ENCODE measurements at regions not wholly inside any gene's neighbourhood (a gene's known extent, or its start where the extent isn't known, plus 50 kb on each side); places are given as distances from the start of the nearest gene placed in this dataset.
"Not testable (repeated sequence)": the region's sequence is repeated elsewhere in the genome, so short reads cannot be mapped to it uniquely, and the experiment has no call there.

DNA sequence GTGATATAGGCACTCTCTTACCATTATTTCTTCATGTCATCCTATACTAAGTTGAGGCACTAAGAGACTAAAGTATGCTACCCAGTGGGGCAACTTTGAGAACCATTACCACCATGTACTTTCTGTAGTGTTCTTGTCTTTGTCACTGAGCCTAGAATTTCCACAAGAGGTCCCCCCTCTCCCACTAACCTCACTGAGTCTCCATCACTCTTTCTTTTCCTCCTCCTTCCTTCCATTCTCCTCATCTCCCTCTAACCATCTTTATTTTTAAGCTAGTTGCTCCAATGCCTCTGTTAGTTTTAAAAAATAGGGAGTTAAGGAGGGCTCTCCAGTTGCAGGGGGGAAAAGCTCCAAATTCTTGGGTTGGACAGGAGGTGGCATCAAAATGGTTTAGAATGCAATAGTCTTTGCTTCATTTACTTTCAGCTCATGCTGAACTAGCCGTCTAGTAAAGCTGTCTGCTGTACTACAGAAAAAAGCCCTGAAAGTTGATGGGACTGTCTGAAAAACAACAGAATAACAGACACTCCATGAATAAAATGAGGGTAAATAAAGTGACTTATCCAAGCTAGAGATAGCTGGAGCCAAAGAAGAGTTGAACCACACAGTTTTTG, 85.1 kb upstream of the MYRIP start:
- POLR2A ChIA-PET: no interaction called here
- WGBS (ENCODE audit: missing lambda C conversion rate): 8% methylated on average over 1 of the region's 1 CpG
- peak; percentile 24 to 48; a peak in 2 of 6 replicates for ATAC-seq

DNA sequence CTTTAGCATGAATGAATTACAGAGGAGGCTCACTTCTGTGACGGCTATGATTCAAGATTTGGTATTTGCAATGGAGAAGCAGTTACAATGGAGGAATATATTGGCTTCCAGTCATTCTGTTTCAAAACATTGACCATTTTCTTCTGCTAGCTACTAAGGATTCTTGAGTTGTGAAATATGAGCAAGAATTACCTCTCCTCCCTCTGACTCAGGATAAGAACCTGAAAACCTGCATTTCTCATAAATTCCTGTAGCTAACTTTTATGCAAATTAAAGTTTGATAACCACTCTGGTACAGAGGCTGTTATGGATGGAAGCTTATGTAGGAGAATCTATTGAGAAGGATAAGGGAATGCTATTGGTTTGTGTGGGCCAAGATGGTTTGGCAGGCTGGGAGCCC, 84.1 kb upstream of the MYRIP start:
- Histone ChIP-seq H3K27ac (no peak overlapping the region), H3K9me3 (no peaks in the 10 kb centered on the region), H3K4me3 (no peak overlapping the region), H3K4me2 (no peak overlapping the region), H3K4me1 (no peaks in the 10 kb centered on the region)
- ATAC-seq (no peak), DNase-seq (ENCODE audit: low read depth in 1 of 2, low spot score in 1 of 2) (no peak), FAIRE-seq (no peak)
- WGBS (ENCODE audit: missing lambda C conversion rate): 17% methylated on average over 1 of the region's 1 CpG
- no peak for TF ChIP-seq POLR2AphosphoS2 (conservative IDR thresholded peaks at IDR 0.05; ENCODE audit: low read length)
- TF ChIP-seq HEYL (CRISPR knock-in tag; IDR thresholded peaks at IDR 0.05): no peak
- TF ChIP-seq, protein P1, sequence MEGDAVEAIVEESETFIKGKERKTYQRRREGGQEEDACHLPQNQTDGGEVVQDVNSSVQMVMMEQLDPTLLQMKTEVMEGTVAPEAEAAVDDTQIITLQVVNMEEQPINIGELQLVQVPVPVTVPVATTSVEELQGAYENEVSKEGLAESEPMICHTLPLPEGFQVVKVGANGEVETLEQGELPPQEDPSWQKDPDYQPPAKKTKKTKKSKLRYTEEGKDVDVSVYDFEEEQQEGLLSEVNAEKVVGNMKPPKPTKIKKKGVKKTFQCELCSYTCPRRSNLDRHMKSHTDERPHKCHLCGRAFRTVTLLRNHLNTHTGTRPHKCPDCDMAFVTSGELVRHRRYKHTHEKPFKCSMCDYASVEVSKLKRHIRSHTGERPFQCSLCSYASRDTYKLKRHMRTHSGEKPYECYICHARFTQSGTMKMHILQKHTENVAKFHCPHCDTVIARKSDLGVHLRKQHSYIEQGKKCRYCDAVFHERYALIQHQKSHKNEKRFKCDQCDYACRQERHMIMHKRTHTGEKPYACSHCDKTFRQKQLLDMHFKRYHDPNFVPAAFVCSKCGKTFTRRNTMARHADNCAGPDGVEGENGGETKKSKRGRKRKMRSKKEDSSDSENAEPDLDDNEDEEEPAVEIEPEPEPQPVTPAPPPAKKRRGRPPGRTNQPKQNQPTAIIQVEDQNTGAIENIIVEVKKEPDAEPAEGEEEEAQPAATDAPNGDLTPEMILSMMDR (IDR thresholded peaks at IDR 0.05): no peak
- no peak for TF ChIP-seq EHF (CRISPR knock-in tag; IDR thresholded peaks at IDR 0.05)
- no peak for TF ChIP-seq ZSCAN20 (CRISPR knock-in tag; IDR thresholded peaks at IDR 0.05)
- ChIA-PET POLR2A (no interaction called here), CTCF (interaction anchor here (1.4 to 2.4 kb wide), 3 partner anchors 8 to 454 kb away, joined by 6 read pairs; no protein-coding TSS in a partner anchor)

More for the DNA sequence above, 85.1 kb upstream of the MYRIP start:
- CTCF ChIA-PET: interaction anchor here (1.4 to 2.4 kb wide), 2 partner anchors 9 to 18 kb away, joined by 6 read pairs; no protein-coding TSS in a partner anchor
- no peak overlapping the region for H3K27ac ChIP-seq
- no peak overlapping the region for H3K4me2 ChIP-seq
- TF ChIP-seq, protein P1 (IDR thresholded peaks at IDR 0.05): no peak; the same call in 2 of the 3 replicates
- no peak for TF ChIP-seq NFE2L2 (conservative IDR thresholded peaks at IDR 0.05; ENCODE audit: low read length)
- no peak for TF ChIP-seq SREBF2 (IDR thresholded peaks at IDR 0.05)
- TF ChIP-seq NR3C1 (IDR thresholded peaks at IDR 0.05): no peak
- TF ChIP-seq RAD21 (conservative IDR thresholded peaks at IDR 0.05 in 1 of 2, IDR thresholded peaks at IDR 0.05 in 1 of 2): peak; percentile 32 to 43; a peak in 2 of 5 replicates
- FAIRE-seq: no peak
- no peaks in the 10 kb centered on the region for H3K4me1 ChIP-seq
- DNase-seq (ENCODE audit: low read depth in 1 of 2, low spot score in 1 of 2): no peak
- no peak overlapping the region for H3K4me3 ChIP-seq
- no peaks in the 10 kb centered on the region for H3K9me3 ChIP-seq

DNA sequence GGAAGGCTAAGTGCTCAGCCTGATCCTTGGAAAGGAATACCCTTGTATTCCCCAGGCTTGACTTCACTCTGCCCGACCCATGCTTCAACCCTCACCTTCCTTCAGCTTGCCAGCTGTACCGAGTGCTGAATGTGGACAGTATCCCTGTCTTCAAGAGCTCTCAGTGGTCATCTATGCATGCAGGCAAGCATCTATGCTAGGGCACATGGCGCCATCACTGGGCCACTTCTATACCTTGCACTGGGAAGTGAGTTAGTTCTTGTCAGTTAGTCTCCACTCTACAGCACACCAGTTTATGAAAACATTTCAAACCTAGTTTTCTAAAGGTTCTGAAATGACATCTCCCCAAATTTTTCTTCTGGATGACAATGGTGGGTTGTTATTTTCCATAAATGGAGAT, 82.0 kb upstream of the MYRIP start:
- no peak for TF ChIP-seq TFCP2L1 (CRISPR knock-in tag; IDR thresholded peaks at IDR 0.05)
- WGBS (ENCODE audit: missing lambda C conversion rate): 3% methylated on average over 3 of the region's 3 CpGs
- no peak overlapping the region for H3K4me2 ChIP-seq
- ATAC-seq (peak in 1 of 2 experiments; percentile 30; a peak in 1 of 6 replicates), FAIRE-seq (no peak), DNase-seq (ENCODE audit: low read depth in 1 of 2, low spot score in 1 of 2) (no peak)
- ChIA-PET CTCF (no interaction called here), POLR2A (no interaction called here)
- H3K4me3 ChIP-seq: no peak overlapping the region
- no peaks in the 10 kb centered on the region for H3K9me3 ChIP-seq
- no peak overlapping the region for H3K27ac ChIP-seq
- no peaks in the 10 kb centered on the region for H3K4me1 ChIP-seq

DNA sequence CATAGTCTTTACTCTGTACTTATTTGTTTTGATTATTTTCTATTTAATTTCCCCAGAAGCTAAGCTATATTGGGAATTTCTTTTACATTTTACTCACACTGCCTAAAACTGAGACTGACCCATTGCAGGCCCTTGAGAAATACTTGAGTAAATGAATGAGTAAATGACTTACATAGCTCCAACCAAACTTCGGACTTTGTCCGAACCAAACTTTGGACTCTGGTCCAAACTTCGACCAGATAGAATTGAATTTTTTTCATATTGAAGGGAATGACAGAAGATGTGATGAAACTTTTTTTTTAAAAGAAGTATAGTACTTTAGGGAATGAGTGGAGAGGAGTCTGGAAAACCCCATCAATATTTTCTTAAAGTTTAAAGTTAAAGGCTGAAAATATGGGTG, 75.6 kb upstream of the MYRIP start:
- POLR2A ChIA-PET: no interaction called here
- no peak overlapping the region for H3K27ac ChIP-seq
- DNase-seq (ENCODE audit: low read depth in 1 of 2, low spot score in 1 of 2) (no peak), FAIRE-seq (no peak), ATAC-seq (no peak)
- no peaks in the 10 kb centered on the region for H3K4me1 ChIP-seq
- H3K4me2 ChIP-seq: no peak overlapping the region
- H3K9me3 ChIP-seq: no peaks in the 10 kb centered on the region
- TF ChIP-seq EHMT2 (IDR thresholded peaks at IDR 0.05; ENCODE audit: low read depth): no peak
- TF ChIP-seq BHLHE40 (IDR thresholded peaks at IDR 0.05; ENCODE audit: low read depth, low read length): no peak
- TF ChIP-seq, protein P2, sequence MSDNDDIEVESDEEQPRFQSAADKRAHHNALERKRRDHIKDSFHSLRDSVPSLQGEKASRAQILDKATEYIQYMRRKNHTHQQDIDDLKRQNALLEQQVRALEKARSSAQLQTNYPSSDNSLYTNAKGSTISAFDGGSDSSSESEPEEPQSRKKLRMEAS (IDR thresholded peaks at IDR 0.05): no peak
- TF ChIP-seq NR3C1 (IDR thresholded peaks at IDR 0.05): no peak
- no peak for TF ChIP-seq HOXB13 (CRISPR knock-in tag; IDR thresholded peaks at IDR 0.05; ENCODE audit: low read depth)
- TF ChIP-seq CEBPB (IDR thresholded peaks at IDR 0.05): no peak
- no peak for TF ChIP-seq ZSCAN20 (CRISPR knock-in tag; IDR thresholded peaks at IDR 0.05)
- CTCF ChIA-PET: interaction anchor here (1.2 kb wide), 1 partner anchor 9 kb away, joined by 6 read pairs; no protein-coding TSS in a partner anchor
- no peak overlapping the region for H3K4me3 ChIP-seq
- 29% methylated on average over 3 of the region's 3 CpGs for WGBS (ENCODE audit: missing lambda C conversion rate)

DNA sequence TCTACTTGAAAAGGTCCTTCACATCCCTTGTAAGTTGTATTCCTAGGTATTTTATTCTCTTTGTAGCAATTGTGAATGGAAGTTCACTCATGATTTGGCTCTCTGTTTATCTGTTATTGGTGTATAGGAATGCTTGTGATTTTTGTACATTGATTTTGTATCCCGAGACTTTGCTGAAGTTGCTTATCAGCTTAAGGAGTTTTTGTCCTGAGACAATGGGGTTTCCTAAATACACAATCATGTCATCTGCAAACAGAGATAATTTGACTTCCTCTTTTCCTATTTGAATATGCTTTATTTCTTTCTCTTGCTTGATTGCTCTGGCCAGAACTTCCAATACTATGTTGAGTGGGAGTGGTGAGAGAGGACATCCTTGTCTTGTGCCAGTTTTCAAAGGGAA, 69.8 kb upstream of the MYRIP start:
- H3K27ac ChIP-seq; CTCF ChIA-PET; H3K9me3 ChIP-seq; H3K4me3 ChIP-seq; ATAC-seq; FAIRE-seq; H3K4me2 ChIP-seq; DNase-seq (ENCODE audit: low read depth in 1 of 2, low spot score in 1 of 2); H3K4me1 ChIP-seq; POLR2A ChIA-PET: not testable (repeated sequence)
- WGBS (ENCODE audit: missing lambda C conversion rate): 0% methylated on average over 1 of the region's 1 CpG

All from A549 (cell line).